Calu3 (cell line): ENCODE measurements at regions not wholly inside any gene's neighbourhood (a gene's known extent, or its start where the extent isn't known, plus 50 kb on each side); places are given as distances from the start of the nearest gene placed in this dataset.

Experiments
- BruUV-seq: library from RNA; stranded (reverse); fragments of 400-500 nt; replicated peaks from 2 replicates; lab custom pipeline; 2021; lab: Mats Ljungman, UMichigan
- CTCF ChIA-PET: fragments of 300-600 bp; sonication (Branson Sonifier 250); formaldehyde crosslinking; loops from one replicate; lab custom pipeline; 2022; ENCODE audit warnings: antibody characterized with exemption; lab: Charles Lee
- DNase-seq: peaks from one replicate; pipeline ENCODE4 v3.0.0; 2022
- H3K27ac Mint-ChIP-seq: one replicate; pipeline ENCODE4 v1.8.0; 2022; ENCODE audit warnings: mixed read lengths; ENCODE audit not compliant: unreplicated experiment
- H3K27me3 Mint-ChIP-seq: one replicate; pipeline ENCODE4 v1.8.0; 2022; ENCODE audit warnings: mixed read lengths; ENCODE audit not compliant: unreplicated experiment
- H3K36me3 Mint-ChIP-seq: one replicate; pipeline ENCODE4 v1.8.0; 2022; ENCODE audit warnings: mild to moderate bottlenecking, moderate library complexity, mixed read lengths; ENCODE audit not compliant: insufficient read depth, unreplicated experiment
- H3K4me1 Mint-ChIP-seq: one replicate; pipeline ENCODE4 v1.8.0; 2022; ENCODE audit warnings: mild to moderate bottlenecking, low read depth, mixed read lengths; ENCODE audit not compliant: unreplicated experiment
- H3K4me3 Mint-ChIP-seq: one replicate; pipeline ENCODE4 v1.8.0; 2022; ENCODE audit warnings: mild to moderate bottlenecking, low read depth, moderate library complexity, mixed read lengths; ENCODE audit not compliant: unreplicated experiment
- H3K9me3 Mint-ChIP-seq: one replicate; pipeline ENCODE4 v1.8.0; 2022; ENCODE audit warnings: low read depth, mixed read lengths; ENCODE audit not compliant: unreplicated experiment
- intact Hi-C: fragments of 100-400 bp; cut with micrococcal nuclease; formaldehyde crosslinking; loops from one replicate; pipeline ENCODE4 v1.10.0; 2022; ENCODE audit not compliant: unreplicated experiment
- TF ChIP-seq, protein P1 (sequence below): fragments of 200-600 bp; IDR thresholded peaks from one replicate; pipeline ENCODE4 v1.8.0; 2022; ENCODE audit warnings: antibody characterized with exemption; ENCODE audit not compliant: unreplicated experiment

DNA sequence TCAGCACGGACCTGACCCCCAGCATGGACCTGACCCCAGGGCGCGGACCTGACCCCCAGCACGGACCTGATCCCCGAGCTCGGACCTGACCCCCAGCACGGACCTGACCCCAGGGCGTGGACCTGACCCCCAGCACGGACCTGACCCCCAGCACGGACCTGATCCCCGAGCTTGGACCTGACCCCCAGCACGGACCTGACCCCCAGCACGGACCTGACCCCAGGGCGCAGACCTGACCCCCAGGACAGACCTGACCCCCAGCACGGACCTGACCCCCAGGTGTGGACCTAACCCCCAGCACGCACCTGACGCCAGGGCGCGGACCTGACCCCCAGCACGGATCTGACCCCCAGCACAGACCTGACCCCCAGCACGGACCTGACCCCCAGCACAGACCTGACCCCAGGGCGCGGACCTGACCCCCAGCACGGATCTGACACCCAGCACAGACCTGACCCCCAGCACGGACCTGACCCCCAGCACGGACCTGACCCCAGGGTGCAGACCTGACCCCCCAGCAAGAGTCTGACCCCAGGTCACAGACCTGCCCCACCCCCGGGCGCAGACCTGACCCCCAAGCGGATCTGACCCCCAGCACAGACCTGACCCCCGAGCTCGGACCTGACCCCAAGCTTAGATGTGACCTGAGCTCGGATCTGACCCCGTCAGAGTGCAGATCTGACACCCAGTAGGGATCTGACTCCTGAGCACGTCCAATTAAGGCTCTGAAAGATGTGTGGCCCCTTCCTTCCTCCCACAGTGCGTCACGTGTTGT, 98.7 kb downstream of the C16orf95 start:
- Mint-ChIP-seq H3K27ac (no peak overlapping the region), H3K27me3 (peaks cover 20% of the 10 kb centered on the region), H3K4me1 (no peaks in the 10 kb centered on the region), H3K4me3 (no peak overlapping the region), H3K36me3 (no peaks in the 10 kb centered on the region), H3K9me3 (peaks cover 7% of the 10 kb centered on the region)
- TF ChIP-seq, protein P1, sequence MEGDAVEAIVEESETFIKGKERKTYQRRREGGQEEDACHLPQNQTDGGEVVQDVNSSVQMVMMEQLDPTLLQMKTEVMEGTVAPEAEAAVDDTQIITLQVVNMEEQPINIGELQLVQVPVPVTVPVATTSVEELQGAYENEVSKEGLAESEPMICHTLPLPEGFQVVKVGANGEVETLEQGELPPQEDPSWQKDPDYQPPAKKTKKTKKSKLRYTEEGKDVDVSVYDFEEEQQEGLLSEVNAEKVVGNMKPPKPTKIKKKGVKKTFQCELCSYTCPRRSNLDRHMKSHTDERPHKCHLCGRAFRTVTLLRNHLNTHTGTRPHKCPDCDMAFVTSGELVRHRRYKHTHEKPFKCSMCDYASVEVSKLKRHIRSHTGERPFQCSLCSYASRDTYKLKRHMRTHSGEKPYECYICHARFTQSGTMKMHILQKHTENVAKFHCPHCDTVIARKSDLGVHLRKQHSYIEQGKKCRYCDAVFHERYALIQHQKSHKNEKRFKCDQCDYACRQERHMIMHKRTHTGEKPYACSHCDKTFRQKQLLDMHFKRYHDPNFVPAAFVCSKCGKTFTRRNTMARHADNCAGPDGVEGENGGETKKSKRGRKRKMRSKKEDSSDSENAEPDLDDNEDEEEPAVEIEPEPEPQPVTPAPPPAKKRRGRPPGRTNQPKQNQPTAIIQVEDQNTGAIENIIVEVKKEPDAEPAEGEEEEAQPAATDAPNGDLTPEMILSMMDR: no peak
- DNase-seq: no peak
- intact Hi-C loops: no loop called here
- CTCF ChIA-PET: no interaction called here
- no TSS peak for BruUV-seq

DNA sequence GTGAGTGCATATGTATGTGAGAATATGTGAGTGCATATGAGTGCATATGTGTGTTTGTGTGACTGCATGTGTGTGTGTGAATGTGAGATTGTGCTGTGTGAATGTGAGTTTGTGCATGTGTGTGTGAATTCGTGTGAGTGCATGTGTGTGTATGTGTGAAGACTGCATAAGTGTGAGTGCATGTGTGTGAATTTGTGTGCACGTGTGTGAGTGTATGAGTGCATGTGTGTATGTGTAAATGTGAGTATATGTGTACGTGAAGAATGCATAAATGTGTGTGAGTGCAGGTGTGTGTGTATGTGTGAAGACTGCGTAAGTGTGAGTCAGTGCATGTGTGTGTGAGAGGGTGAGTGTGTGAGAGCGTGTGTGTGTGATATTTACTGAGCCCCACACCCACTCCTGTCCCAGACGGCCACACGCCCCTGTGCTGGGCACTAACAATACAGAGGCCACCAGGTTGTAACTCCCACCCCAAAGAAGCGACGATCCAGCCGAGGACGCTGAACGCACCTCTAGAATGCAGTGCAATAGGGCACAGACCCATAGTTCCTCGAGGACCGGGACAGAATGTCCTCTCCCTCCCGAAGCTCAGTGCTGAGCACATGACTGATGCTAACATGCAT, 97.8 kb downstream of the C16orf95 start:
- Mint-ChIP-seq H3K27me3 (peaks cover 29% of the 10 kb centered on the region), H3K36me3 (no peaks in the 10 kb centered on the region), H3K9me3 (peaks cover 7% of the 10 kb centered on the region), H3K4me1 (no peaks in the 10 kb centered on the region), H3K27ac (no peak overlapping the region), H3K4me3 (no peak overlapping the region)
- BruUV-seq: no TSS peak
- DNase-seq: no peak
- TF ChIP-seq, protein P1: no peak
- CTCF ChIA-PET: no interaction called here
- intact Hi-C loops: no loop called here

DNA sequence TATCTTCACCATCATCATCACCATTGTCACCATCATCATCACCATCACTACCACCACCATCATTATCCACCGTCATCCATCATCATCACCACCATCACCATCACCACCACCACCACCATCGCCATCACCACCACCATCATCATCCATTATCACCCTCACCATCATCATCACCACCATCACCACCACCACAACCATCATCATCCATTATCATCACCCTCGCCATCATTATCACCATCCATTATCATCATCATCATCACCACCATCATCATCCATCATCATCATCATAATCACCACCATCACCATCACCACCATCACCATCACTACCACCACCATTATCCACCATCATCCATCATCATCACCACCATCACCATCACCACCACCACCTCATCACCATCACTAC, 95.6 kb downstream of the C16orf95 start:
- BruUV-seq: no TSS peak
- H3K27me3 Mint-ChIP-seq: peaks cover 28% of the 10 kb centered on the region
- peaks cover 7% of the 10 kb centered on the region for H3K9me3 Mint-ChIP-seq
- intact Hi-C loops: no loop called here
- no peaks in the 10 kb centered on the region for H3K36me3 Mint-ChIP-seq
- no peak for DNase-seq
- H3K4me3 Mint-ChIP-seq: no peak overlapping the region
- no peaks in the 10 kb centered on the region for H3K4me1 Mint-ChIP-seq
- TF ChIP-seq, protein P1: no peak
- H3K27ac Mint-ChIP-seq: no peak overlapping the region
- CTCF ChIA-PET: no interaction called here

DNA sequence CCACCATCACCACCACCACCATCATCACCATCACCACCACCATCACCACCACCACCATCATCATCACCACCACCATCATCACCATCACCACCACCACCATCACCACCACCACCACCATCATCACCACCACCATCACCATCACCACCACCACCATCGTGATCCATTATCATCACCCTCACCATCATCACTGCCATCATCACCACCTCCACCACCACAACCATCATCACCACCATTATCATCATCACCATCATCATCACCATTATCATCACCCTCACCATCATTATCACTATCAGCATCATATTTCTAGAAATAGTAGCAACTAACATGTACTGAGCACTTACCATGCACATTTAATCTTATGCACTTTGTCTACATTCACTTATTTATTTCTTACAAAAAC, 94.9 kb downstream of the C16orf95 start:
- intact Hi-C loops: no loop called here
- peaks cover 7% of the 10 kb centered on the region for H3K9me3 Mint-ChIP-seq
- no peak overlapping the region for H3K4me3 Mint-ChIP-seq
- DNase-seq: no peak
- no peaks in the 10 kb centered on the region for H3K4me1 Mint-ChIP-seq
- CTCF ChIA-PET: no interaction called here
- H3K36me3 Mint-ChIP-seq: no peaks in the 10 kb centered on the region
- H3K27ac Mint-ChIP-seq: no peak overlapping the region
- peaks cover 28% of the 10 kb centered on the region for H3K27me3 Mint-ChIP-seq
- no TSS peak for BruUV-seq
- TF ChIP-seq, protein P1: no peak
